ENCODE measurements at regions not wholly inside any gene's neighbourhood (a gene's known extent, or its start where the extent isn't known, plus 50 kb on each side); places are given as distances from the start of the nearest gene placed in this dataset.

- TF ChIP-seq CTCF (IDR thresholded peaks at IDR 0.05) (no peak), POLR2A (IDR thresholded peaks at IDR 0.05) (no peak), POLR2AphosphoS5 (IDR thresholded peaks at IDR 0.05) (no peak)
These were observed 356.7 kb downstream of the PCDH17 start for GRCh38 chr13:57988276-57988675.

Data from prostate gland (tissue), 2 donors.